ENCODE measurements at regions not wholly inside any gene's neighbourhood (a gene's known extent, or its start where the extent isn't known, plus 50 kb on each side); places are given as distances from the start of the nearest gene placed in this dataset.

GRCh38 chr7:109213081-109213480 is 643.4 kb downstream of the DNAJB9 start:
- H3K27me3 ChIP-seq = no peaks in the 10 kb centered on the region
- no peaks in the 10 kb centered on the region for H3K4me1 ChIP-seq
- 73 to 75% methylated on average over 3 of the region's 3 CpGs for WGBS, 2 donors
- no peaks in the 10 kb centered on the region for H3K9me3 ChIP-seq
- H3K27ac ChIP-seq = no peak overlapping the region
- H3K36me3 ChIP-seq = no peaks in the 10 kb centered on the region
- H3K4me3 ChIP-seq = no peak overlapping the region
- DNase-seq (ENCODE audit: low spot score in 2 of 2) = no peak
- TF ChIP-seq, protein P1, sequence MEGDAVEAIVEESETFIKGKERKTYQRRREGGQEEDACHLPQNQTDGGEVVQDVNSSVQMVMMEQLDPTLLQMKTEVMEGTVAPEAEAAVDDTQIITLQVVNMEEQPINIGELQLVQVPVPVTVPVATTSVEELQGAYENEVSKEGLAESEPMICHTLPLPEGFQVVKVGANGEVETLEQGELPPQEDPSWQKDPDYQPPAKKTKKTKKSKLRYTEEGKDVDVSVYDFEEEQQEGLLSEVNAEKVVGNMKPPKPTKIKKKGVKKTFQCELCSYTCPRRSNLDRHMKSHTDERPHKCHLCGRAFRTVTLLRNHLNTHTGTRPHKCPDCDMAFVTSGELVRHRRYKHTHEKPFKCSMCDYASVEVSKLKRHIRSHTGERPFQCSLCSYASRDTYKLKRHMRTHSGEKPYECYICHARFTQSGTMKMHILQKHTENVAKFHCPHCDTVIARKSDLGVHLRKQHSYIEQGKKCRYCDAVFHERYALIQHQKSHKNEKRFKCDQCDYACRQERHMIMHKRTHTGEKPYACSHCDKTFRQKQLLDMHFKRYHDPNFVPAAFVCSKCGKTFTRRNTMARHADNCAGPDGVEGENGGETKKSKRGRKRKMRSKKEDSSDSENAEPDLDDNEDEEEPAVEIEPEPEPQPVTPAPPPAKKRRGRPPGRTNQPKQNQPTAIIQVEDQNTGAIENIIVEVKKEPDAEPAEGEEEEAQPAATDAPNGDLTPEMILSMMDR (IDR thresholded peaks at IDR 0.05) = no peak
- TF ChIP-seq POLR2A (IDR thresholded peaks at IDR 0.05) = no peak
- no peak for TF ChIP-seq EP300 (IDR thresholded peaks at IDR 0.05)

DNA sequence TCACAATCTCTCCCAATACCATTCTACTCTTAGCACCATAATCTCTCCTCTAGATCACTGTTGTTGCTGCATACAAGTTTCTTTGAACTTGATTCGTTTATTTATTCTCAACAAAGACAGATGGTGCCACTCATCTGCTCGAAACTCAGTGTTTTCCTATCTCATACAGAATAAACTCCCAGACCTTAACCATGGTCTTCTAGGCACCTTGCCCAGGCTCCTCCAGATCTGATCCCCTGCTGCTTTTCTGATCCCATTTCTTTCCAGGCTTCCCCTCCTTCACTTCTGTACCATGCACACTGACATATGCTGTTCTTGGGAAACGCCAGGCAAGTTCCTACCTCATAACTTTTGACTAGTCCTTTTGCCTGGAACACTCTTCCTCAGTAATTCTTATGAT is 645.7 kb downstream of the DNAJB9 start:
- H3K27me3 ChIP-seq = no peaks in the 10 kb centered on the region
- H3K27ac ChIP-seq = no peak overlapping the region
- 72 to 76% methylated on average over 3 of the region's 3 CpGs for WGBS, 2 donors
- no peaks in the 10 kb centered on the region for H3K36me3 ChIP-seq
- H3K4me1 ChIP-seq = no peaks in the 10 kb centered on the region
- DNase-seq (ENCODE audit: low spot score in 2 of 2) = no peak
- H3K4me3 ChIP-seq = no peak overlapping the region
- TF ChIP-seq, protein P1 (IDR thresholded peaks at IDR 0.05) = no peak
- no peaks in the 10 kb centered on the region for H3K9me3 ChIP-seq

GRCh38 chr7:109224100-109224499 is 654.4 kb downstream of the DNAJB9 start:
- no peaks in the 10 kb centered on the region for H3K9me3 ChIP-seq
- H3K4me3 ChIP-seq = no peak overlapping the region
- no peaks in the 10 kb centered on the region for H3K27me3 ChIP-seq
- 82 to 90% methylated on average over 2 of the region's 2 CpGs for WGBS, 2 donors
- no peak for DNase-seq (ENCODE audit: low spot score in 2 of 2)
- H3K36me3 ChIP-seq = no peaks in the 10 kb centered on the region
- TF ChIP-seq POLR2A (IDR thresholded peaks at IDR 0.05) (no peak), EP300 (IDR thresholded peaks at IDR 0.05) (no peak)
- TF ChIP-seq, protein P1 (IDR thresholded peaks at IDR 0.05) = no peak
- no peak overlapping the region for H3K27ac ChIP-seq
- H3K4me1 ChIP-seq = no peaks in the 10 kb centered on the region

DNA sequence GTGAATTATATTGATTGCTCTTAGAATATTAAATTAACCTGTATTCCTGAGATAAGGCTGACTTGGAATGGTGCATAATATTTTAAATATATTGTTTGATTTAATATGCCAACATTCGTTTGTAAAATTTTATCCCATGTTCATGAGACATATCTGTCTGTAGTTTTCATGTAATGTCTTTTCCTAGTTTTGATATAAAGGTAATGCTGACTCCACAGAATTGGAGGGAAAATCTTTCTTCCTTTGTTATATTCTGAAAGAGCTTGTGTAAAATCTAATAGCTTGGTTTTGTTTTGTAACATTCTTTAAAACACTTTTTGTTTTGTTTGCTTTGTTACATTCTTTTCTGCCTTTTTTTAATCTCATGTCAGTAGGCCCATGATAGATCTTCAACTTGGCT is 657.0 kb downstream of the DNAJB9 start:
- DNase-seq (ENCODE audit: low spot score in 2 of 2) = no peak
- 35 to 77% methylated on average over 1 of the region's 1 CpG for WGBS, 2 donors
- H3K9me3 ChIP-seq = peaks cover 0 to 5% (median 0%) of the 10 kb centered on the region in 4 donors
- no peak overlapping the region for H3K27ac ChIP-seq
- H3K36me3 ChIP-seq = no peaks in the 10 kb centered on the region
- no peak overlapping the region for H3K4me3 ChIP-seq
- no peaks in the 10 kb centered on the region for H3K27me3 ChIP-seq
- no peak for TF ChIP-seq POLR2A (IDR thresholded peaks at IDR 0.05)
- TF ChIP-seq EP300 (IDR thresholded peaks at IDR 0.05) = no peak
- TF ChIP-seq, protein P1 (IDR thresholded peaks at IDR 0.05) = no peak
- no peaks in the 10 kb centered on the region for H3K4me1 ChIP-seq

- 73% methylated on average over 2 of the region's 2 CpGs for WGBS, 2 donors
- H3K27ac ChIP-seq = no peak overlapping the region
- no peaks in the 10 kb centered on the region for H3K36me3 ChIP-seq
- no peaks in the 10 kb centered on the region for H3K4me1 ChIP-seq
- H3K27me3 ChIP-seq = no peaks in the 10 kb centered on the region
- DNase-seq (ENCODE audit: low spot score in 2 of 2) = no peak
- no peaks in the 10 kb centered on the region for H3K9me3 ChIP-seq
- TF ChIP-seq, protein P1 (IDR thresholded peaks at IDR 0.05) = no peak
- no peak for TF ChIP-seq EP300 (IDR thresholded peaks at IDR 0.05)
- H3K4me3 ChIP-seq = no peak overlapping the region
Observed at GRCh38 chr7:109235316-109235715, 665.6 kb downstream of the DNAJB9 start.
